Cardiac muscle cell (in vitro differentiated cells and primary cell): ENCODE measurements at regions not wholly inside any gene's neighbourhood (a gene's known extent, or its start where the extent isn't known, plus 50 kb on each side); places are given as distances from the start of the nearest gene placed in this dataset.

ENCODE experiments used
- DNase-seq, 2 donors: peaks; one replicate each; pipeline versions ENCODE4 v3.0.0 to v3.0.0-alpha.2; 2010 to 2017; ENCODE audit warnings: low read depth in 1 of 2, low spot score in 1 of 2
- H3K27ac ChIP-seq: fragments of 200-600 bp; sonication (generic); 2 replicates; pipeline ENCODE4 v1.5.1; 2016
- H3K27me3 ChIP-seq: fragments of 200-600 bp; sonication (generic); 2 replicates; pipeline ENCODE4 v1.6.0; 2016; ENCODE audit warnings: control low read depth
- H3K36me3 ChIP-seq: fragments of 200-600 bp; sonication (generic); 2 replicates; pipeline ENCODE4 v1.5.1; 2016; ENCODE audit warnings: control low read depth
- H3K4me1 ChIP-seq: fragments of 200-600 bp; sonication (generic); 2 replicates; pipeline ENCODE4 v1.8.1; 2017; ENCODE audit warnings: low read depth, mild to moderate bottlenecking, mixed run types
- H3K4me3 ChIP-seq: fragments of 200-600 bp; sonication (generic); 2 replicates; pipeline ENCODE4 v1.5.1; 2016; ENCODE audit warnings: mild to moderate bottlenecking
- H3K9me3 ChIP-seq: fragments of 200-600 bp; sonication (generic); 2 replicates; pipeline ENCODE4 v1.5.1; 2017; ENCODE audit warnings: low read depth, mild to moderate bottlenecking, control low read depth
- CTCF ChIP-seq: IDR thresholded peaks from 2 replicates; pipeline ENCODE4 v1.5.1; 2012; ENCODE audit warnings: low read depth, mild to moderate bottlenecking, low read length

- H3K27ac ChIP-seq = no peak overlapping the region
- DNase-seq = no peak
Measured at GRCh38 chr5:124948754-124949275, 202.4 kb upstream of the ZNF608 start.

GRCh38 chr5:124949862-124950261, 203.4 kb upstream of the ZNF608 start:
- Histone ChIP-seq H3K4me3 (no peak overlapping the region), H3K27ac (no peak overlapping the region), H3K4me1 (peaks cover 7% of the 10 kb centered on the region), H3K36me3 (no peaks in the 10 kb centered on the region), H3K27me3 (no peaks in the 10 kb centered on the region), H3K9me3 (no peaks in the 10 kb centered on the region)
- DNase-seq = peak in 1 of 2 donors; percentile 8
- TF ChIP-seq CTCF = no peak

More at GRCh38 chr5:124948754-124949275, 202.4 kb upstream of the ZNF608 start:
- Histone ChIP-seq H3K27me3 (no peaks in the 10 kb centered on the region), H3K9me3 (no peaks in the 10 kb centered on the region), H3K36me3 (no peaks in the 10 kb centered on the region), H3K4me1 (peaks cover 7% of the 10 kb centered on the region), H3K4me3 (no peak overlapping the region)
- TF ChIP-seq CTCF = no peak

- Histone ChIP-seq H3K9me3 (no peaks in the 10 kb centered on the region), H3K4me3 (no peak overlapping the region), H3K27ac (no peak overlapping the region), H3K27me3 (no peaks in the 10 kb centered on the region), H3K4me1 (peaks cover 7% of the 10 kb centered on the region), H3K36me3 (no peaks in the 10 kb centered on the region)
- DNase-seq = no peak
- no peak for TF ChIP-seq CTCF
Measured at GRCh38 chr5:124951105-124951504, 204.7 kb upstream of the ZNF608 start.

- no peak for TF ChIP-seq CTCF
- no peak for DNase-seq
- no peaks in the 10 kb centered on the region for H3K36me3 ChIP-seq
- no peak overlapping the region for H3K4me3 ChIP-seq
- no peaks in the 10 kb centered on the region for H3K27me3 ChIP-seq
- H3K4me1 ChIP-seq = peaks cover 7% of the 10 kb centered on the region
- no peak overlapping the region for H3K27ac ChIP-seq
- no peaks in the 10 kb centered on the region for H3K9me3 ChIP-seq
Measured at GRCh38 chr5:124951661-124952060, 205.2 kb upstream of the ZNF608 start.

GRCh38 chr5:124952079-124952478, 205.6 kb upstream of the ZNF608 start:
- H3K27ac ChIP-seq = no peak overlapping the region
- no peaks in the 10 kb centered on the region for H3K27me3 ChIP-seq
- no peaks in the 10 kb centered on the region for H3K36me3 ChIP-seq
- H3K9me3 ChIP-seq = no peaks in the 10 kb centered on the region
- no peak for DNase-seq
- no peak overlapping the region for H3K4me3 ChIP-seq
- H3K4me1 ChIP-seq = peaks cover 7% of the 10 kb centered on the region
- TF ChIP-seq CTCF = no peak

- Histone ChIP-seq H3K4me3 (no peak overlapping the region), H3K27me3 (no peaks in the 10 kb centered on the region)
Measured at GRCh38 chr5:124952566-124952965, 206.1 kb upstream of the ZNF608 start.

More at GRCh38 chr5:124952566-124952965, 206.1 kb upstream of the ZNF608 start:
- no peak for TF ChIP-seq CTCF
- no peak overlapping the region for H3K27ac ChIP-seq
- H3K9me3 ChIP-seq = no peaks in the 10 kb centered on the region
- no peaks in the 10 kb centered on the region for H3K36me3 ChIP-seq
- peaks cover 7% of the 10 kb centered on the region for H3K4me1 ChIP-seq
- no peak for DNase-seq
